PFSK-1 (cell line): ENCODE measurements at regions not wholly inside any gene's neighbourhood (a gene's known extent, or its start where the extent isn't known, plus 50 kb on each side); places are given as distances from the start of the nearest gene placed in this dataset.

Source experiments
- FOXP2 ChIP-seq: optimal IDR thresholded peaks from 2 replicates; pipeline ENCODE3; 2011; ENCODE audit warnings: borderline replicate concordance, control low read depth, inconsistent platforms; ENCODE audit not compliant: insufficient read depth; ENCODE audit errors: extremely low read length, extremely low read depth
- POLR2AphosphoS5 ChIP-seq: IDR thresholded peaks from 2 replicates; pipeline ENCODE4 v1.6.1; 2012; ENCODE audit warnings: low read depth, mild to moderate bottlenecking, control low read depth, low read length, moderate library complexity
- REST ChIP-seq, 2 experiments: IDR thresholded peaks; 2 replicates each; pipeline versions ENCODE4 v1.6.1 to v1.8.0; 2011 to 2012; ENCODE audit warnings: low read depth in 2 of 2, low read length in 2 of 2, control low read depth in 1 of 2, inconsistent platforms in 1 of 2, mild to moderate bottlenecking in 1 of 2, moderate library complexity in 1 of 2; ENCODE audit not compliant: insufficient read depth in 1 of 2
- SIN3A ChIP-seq: IDR thresholded peaks from 2 replicates; pipeline ENCODE4 v1.6.1; 2012; ENCODE audit warnings: mild to moderate bottlenecking, low read length, moderate library complexity, borderline replicate concordance; ENCODE audit not compliant: insufficient read depth
- TAF1 ChIP-seq: IDR thresholded peaks from 2 replicates; pipeline ENCODE4 v1.6.1; 2012; ENCODE audit warnings: low read length, control low read depth, borderline replicate concordance; ENCODE audit not compliant: insufficient read depth

- TF ChIP-seq POLR2AphosphoS5 (no peak), REST (IDR thresholded peaks at IDR 0.05; ENCODE audit: insufficient read depth in 1 of 2, low read depth in 2 of 2, low read length in 2 of 2) (no peak), TAF1 (no peak), SIN3A (no peak), FOXP2 (no peak)
Observed at GRCh38 chr13:103487841-103488240, 421.6 kb upstream of the SLC10A2 start.

GRCh38 chr13:103473081-103473480 is 406.9 kb upstream of the SLC10A2 start:
- TF ChIP-seq TAF1 (no peak), FOXP2 (no peak), REST (IDR thresholded peaks at IDR 0.05; ENCODE audit: insufficient read depth in 1 of 2, low read depth in 2 of 2, low read length in 2 of 2) (no peak), SIN3A (no peak), POLR2AphosphoS5 (no peak)

- TF ChIP-seq REST (IDR thresholded peaks at IDR 0.05; ENCODE audit: insufficient read depth in 1 of 2, low read depth in 2 of 2, low read length in 2 of 2) (no peak), SIN3A (no peak), POLR2AphosphoS5 (no peak), FOXP2 (no peak), TAF1 (no peak)
Observed at GRCh38 chr13:103471896-103472295, 405.7 kb upstream of the SLC10A2 start.

- TF ChIP-seq REST (IDR thresholded peaks at IDR 0.05; ENCODE audit: insufficient read depth in 1 of 2, low read depth in 2 of 2, low read length in 2 of 2) = no peak
- no peak for TF ChIP-seq TAF1
Observed at GRCh38 chr13:103469771-103470170, 403.6 kb upstream of the SLC10A2 start.

GRCh38 chr13:103466761-103467160 is 400.5 kb upstream of the SLC10A2 start:
- TF ChIP-seq TAF1 (no peak), SIN3A (no peak), POLR2AphosphoS5 (no peak)

GRCh38 chr13:103451656-103452055 is 385.4 kb upstream of the SLC10A2 start:
- TF ChIP-seq TAF1 (no peak), FOXP2 (no peak), SIN3A (no peak), POLR2AphosphoS5 (no peak), REST (IDR thresholded peaks at IDR 0.05; ENCODE audit: insufficient read depth in 1 of 2, low read depth in 2 of 2, low read length in 2 of 2) (no peak)
